GM12864 (cell line): ENCODE measurements at regions not wholly inside any gene's neighbourhood (a gene's known extent, or its start where the extent isn't known, plus 50 kb on each side); places are given as distances from the start of the nearest gene placed in this dataset.

Experiments used
- DNase-seq: peaks from one replicate; pipeline ENCODE4 v3.0.0-alpha.2; 2011; ENCODE audit warnings: low read depth
- H3K4me3 ChIP-seq: 2 replicates; pipeline ENCODE4 v1.5.1; 2011; ENCODE audit warnings: mild to moderate bottlenecking, low read depth, low read length, control low read depth
- CTCF ChIP-seq: IDR thresholded peaks from 2 replicates; pipeline ENCODE4 v1.5.1; 2011; ENCODE audit warnings: low read depth, mild to moderate bottlenecking, moderate library complexity, low read length, control low read depth, inconsistent platforms; ENCODE audit errors: missing control alignments

DNA sequence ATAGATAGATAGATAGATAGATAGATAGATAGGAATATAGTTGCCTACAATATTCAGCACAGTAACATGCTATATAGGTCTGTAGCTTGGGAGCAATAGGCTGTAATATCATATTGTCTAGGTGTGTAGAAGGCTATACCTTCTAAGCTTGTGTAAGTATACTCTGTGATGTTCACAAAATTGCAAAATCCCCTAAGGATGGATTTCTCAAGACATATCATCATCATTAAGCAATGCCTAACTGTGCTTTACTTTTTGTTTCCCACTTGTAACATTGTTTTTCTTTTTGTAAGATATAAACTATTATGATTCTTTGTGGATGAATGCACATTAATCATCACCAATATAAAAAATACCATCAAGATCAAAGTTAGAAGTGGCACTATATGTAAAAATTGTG, 1905.6 kb downstream of the NCAM2 start:
- DNase-seq: no peak
- no peak overlapping the region for H3K4me3 ChIP-seq
- no peak for TF ChIP-seq CTCF

DNA sequence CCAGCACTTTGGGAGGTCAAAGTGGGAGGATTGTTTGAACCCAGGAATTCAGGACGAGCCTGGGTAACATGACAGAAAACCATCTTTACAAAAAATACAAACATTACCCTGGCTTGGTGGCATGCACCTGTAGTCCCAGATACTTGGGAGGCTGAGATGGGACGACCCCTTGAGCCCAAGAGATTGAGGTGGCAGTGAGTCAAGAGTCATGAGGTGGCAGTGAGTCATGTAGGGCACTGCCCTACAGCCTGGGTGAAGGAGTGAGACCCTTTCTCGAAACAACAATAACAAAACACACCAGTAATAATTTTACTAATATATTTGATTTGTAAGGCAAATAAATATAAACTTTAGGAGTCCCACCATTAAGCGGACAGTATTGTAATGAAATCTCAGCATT, 1906.2 kb downstream of the NCAM2 start:
- H3K4me3 ChIP-seq: no peak overlapping the region
- DNase-seq: no peak
- TF ChIP-seq CTCF: no peak

DNA sequence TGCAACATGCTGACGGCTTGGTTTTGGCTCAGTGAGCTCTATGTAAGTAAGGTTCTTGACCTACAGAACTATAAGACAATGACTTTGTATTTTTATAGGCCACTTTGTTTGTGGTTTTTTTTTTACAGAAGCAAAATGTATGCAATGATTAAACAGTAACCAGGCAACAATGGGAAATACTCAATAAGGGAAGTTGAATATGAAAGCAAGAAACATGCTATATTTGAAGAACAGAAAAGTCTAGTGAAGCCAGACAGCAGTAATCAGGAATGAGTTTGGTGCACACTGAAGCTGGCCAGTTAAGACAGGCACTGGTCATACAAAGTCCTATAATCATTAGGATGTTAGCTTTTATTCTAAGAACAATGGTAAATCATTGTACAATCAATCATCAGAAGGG, 1926.8 kb downstream of the NCAM2 start:
- DNase-seq: no peak
- no peak for TF ChIP-seq CTCF
- no peak overlapping the region for H3K4me3 ChIP-seq

DNA sequence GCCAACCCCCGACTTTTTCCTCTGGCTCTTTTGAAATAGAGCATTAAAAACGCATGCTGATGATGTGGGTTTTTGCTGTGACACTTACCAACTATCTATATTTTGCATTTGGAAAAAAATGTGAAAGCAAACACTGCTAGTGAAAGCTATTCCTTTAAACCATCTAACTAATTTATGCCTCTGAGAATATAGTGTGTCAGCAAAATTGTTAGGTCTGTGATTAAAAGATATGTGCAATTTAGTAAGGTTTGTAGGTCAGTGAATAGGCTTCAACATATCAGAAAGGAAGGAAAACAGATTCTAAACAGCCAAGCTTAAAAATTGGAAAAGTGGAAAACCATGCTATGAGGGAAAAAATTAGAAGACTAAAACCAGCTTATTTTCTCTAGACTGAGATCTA, 1929.3 kb downstream of the NCAM2 start:
- no peak for TF ChIP-seq CTCF
- DNase-seq: no peak
- no peak overlapping the region for H3K4me3 ChIP-seq

GRCh38 chr21:22941779-22942490, 1943.7 kb downstream of the NCAM2 start:
- DNase-seq: no peak
- no peak for TF ChIP-seq CTCF
- no peak overlapping the region for H3K4me3 ChIP-seq

DNA sequence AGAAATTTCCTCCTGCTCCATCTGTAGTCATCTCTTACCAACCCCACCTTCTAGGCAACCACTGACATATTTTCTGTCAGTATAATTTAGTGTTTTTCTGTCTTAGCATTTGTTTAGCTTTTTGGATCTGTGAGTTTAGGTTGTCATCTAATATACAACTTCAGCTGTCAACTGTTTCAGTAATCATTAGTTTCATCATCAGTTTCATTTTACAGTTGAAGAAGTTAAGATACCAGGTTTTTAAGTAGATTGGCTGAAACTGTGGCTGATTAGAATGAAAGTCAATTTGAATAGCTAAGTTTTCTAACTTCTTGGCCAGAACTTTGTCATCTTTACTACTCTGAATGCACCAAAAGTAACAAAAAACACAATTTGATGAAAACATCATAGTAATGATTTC, 1957.3 kb downstream of the NCAM2 start:
- DNase-seq: no peak
- no peak for TF ChIP-seq CTCF
- H3K4me3 ChIP-seq: no peak overlapping the region

- H3K4me3 ChIP-seq: no peak overlapping the region
- DNase-seq: no peak
- no peak for TF ChIP-seq CTCF
Observed at GRCh38 chr21:22961258-22961657, 1963.0 kb downstream of the NCAM2 start.
